ENCODE measurements at regions not wholly inside any gene's neighbourhood (a gene's known extent, or its start where the extent isn't known, plus 50 kb on each side); places are given as distances from the start of the nearest gene placed in this dataset.

- peak in 2 of 4 donors; percentile 13 to 26 for TF ChIP-seq CTCF (IDR thresholded peaks at IDR 0.05)
- TF ChIP-seq POLR2A (IDR thresholded peaks at IDR 0.05) = no peak
Measured at GRCh38 chrX:25191403-25191802, 175.6 kb upstream of the ARX start.
